ENCODE measurements at regions not wholly inside any gene's neighbourhood (a gene's known extent, or its start where the extent isn't known, plus 50 kb on each side); places are given as distances from the start of the nearest gene placed in this dataset.

GRCh38 chr6:14765721-14766390, 480.0 kb upstream of the JARID2 start:
- no peaks in the 10 kb centered on the region for H3F3A ChIP-seq (replicated peaks; ENCODE audit: low read depth)
- DNase-seq (ENCODE audit: low spot score) (no peak), ATAC-seq (no peak)
- peaks cover 2% of the 10 kb centered on the region for H3K27me3 Mint-ChIP-seq (ENCODE audit: insufficient read depth, low read depth, poor library complexity)
- no peaks in the 10 kb centered on the region for H3K27me3 ChIP-seq (ENCODE audit: insufficient read depth)
- H4K20me1 ChIP-seq (replicated peaks; ENCODE audit: insufficient read depth), result no peaks in the 10 kb centered on the region
- H3K4me3 Mint-ChIP-seq, result no peak overlapping the region
- no peak overlapping the region for H3K27ac ChIP-seq (ENCODE audit: low read depth)
- no peak overlapping the region for H3K27ac Mint-ChIP-seq
- no peaks in the 10 kb centered on the region; the same call in 1 of the 3 replicates for H3K9me3 Mint-ChIP-seq
- no peaks in the 10 kb centered on the region for H3K36me3 ChIP-seq (ENCODE audit: insufficient read depth)
- H3K4me1 Mint-ChIP-seq, result peaks cover 8% of the 10 kb centered on the region; the same call in 2 of the 3 replicates
- TF ChIP-seq ZNF331 (CRISPR knock-in tag; IDR thresholded peaks at IDR 0.05; ENCODE audit: low read depth) (no peak), EZH2phosphoT487 (IDR thresholded peaks at IDR 0.05; ENCODE audit: unreplicated experiment) (no peak), JUNB (IDR thresholded peaks at IDR 0.05; ENCODE audit: unreplicated experiment) (no peak), CREB1 (CRISPR knock-in tag; IDR thresholded peaks at IDR 0.05; ENCODE audit: low read depth) (no peak), POLR2AphosphoS5 (IDR thresholded peaks at IDR 0.05; ENCODE audit: low read depth) (no peak), ZNF114 (CRISPR knock-in tag; IDR thresholded peaks at IDR 0.05) (no peak)
- TF ChIP-seq, protein P1, sequence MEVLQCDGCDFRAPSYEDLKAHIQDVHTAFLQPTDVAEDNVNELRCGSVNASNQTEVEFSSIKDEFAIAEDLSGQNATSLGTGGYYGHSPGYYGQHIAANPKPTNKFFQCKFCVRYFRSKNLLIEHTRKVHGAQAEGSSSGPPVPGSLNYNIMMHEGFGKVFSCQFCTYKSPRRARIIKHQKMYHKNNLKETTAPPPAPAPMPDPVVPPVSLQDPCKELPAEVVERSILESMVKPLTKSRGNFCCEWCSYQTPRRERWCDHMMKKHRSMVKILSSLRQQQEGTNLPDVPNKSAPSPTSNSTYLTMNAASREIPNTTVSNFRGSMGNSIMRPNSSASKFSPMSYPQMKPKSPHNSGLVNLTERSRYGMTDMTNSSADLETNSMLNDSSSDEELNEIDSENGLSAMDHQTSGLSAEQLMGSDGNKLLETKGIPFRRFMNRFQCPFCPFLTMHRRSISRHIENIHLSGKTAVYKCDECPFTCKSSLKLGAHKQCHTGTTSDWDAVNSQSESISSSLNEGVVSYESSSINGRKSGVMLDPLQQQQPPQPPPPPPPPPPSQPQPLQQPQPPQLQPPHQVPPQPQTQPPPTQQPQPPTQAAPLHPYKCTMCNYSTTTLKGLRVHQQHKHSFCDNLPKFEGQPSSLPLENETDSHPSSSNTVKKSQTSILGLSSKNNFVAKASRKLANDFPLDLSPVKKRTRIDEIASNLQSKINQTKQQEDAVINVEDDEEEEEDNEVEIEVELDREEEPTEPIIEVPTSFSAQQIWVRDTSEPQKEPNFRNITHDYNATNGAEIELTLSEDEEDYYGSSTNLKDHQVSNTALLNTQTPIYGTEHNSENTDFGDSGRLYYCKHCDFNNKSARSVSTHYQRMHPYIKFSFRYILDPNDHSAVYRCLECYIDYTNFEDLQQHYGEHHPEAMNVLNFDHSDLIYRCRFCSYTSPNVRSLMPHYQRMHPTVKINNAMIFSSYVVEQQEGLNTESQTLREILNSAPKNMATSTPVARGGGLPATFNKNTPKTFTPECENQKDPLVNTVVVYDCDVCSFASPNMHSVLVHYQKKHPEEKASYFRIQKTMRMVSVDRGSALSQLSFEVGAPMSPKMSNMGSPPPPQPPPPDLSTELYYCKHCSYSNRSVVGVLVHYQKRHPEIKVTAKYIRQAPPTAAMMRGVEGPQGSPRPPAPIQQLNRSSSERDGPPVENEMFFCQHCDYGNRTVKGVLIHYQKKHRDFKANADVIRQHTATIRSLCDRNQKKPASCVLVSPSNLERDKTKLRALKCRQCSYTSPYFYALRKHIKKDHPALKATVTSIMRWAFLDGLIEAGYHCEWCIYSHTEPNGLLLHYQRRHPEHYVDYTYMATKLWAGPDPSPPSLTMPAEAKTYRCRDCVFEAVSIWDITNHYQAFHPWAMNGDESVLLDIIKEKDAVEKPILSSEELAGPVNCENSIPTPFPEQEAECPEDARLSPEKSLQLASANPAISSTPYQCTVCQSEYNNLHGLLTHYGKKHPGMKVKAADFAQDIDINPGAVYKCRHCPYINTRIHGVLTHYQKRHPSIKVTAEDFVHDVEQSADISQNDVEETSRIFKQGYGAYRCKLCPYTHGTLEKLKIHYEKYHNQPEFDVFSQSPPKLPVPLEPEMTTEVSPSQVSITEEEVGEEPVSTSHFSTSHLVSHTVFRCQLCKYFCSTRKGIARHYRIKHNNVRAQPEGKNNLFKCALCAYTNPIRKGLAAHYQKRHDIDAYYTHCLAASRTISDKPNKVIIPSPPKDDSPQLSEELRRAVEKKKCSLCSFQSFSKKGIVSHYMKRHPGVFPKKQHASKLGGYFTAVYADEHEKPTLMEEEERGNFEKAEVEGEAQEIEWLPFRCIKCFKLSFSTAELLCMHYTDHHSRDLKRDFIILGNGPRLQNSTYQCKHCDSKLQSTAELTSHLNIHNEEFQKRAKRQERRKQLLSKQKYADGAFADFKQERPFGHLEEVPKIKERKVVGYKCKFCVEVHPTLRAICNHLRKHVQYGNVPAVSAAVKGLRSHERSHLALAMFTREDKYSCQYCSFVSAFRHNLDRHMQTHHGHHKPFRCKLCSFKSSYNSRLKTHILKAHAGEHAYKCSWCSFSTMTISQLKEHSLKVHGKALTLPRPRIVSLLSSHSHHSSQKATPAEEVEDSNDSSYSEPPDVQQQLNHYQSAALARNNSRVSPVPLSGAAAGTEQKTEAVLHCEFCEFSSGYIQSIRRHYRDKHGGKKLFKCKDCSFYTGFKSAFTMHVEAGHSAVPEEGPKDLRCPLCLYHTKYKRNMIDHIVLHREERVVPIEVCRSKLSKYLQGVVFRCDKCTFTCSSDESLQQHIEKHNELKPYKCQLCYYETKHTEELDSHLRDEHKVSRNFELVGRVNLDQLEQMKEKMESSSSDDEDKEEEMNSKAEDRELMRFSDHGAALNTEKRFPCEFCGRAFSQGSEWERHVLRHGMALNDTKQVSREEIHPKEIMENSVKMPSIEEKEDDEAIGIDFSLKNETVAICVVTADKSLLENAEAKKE (CRISPR knock-in tag; IDR thresholded peaks at IDR 0.05), result no peak
- TF ChIP-seq, protein P2, sequence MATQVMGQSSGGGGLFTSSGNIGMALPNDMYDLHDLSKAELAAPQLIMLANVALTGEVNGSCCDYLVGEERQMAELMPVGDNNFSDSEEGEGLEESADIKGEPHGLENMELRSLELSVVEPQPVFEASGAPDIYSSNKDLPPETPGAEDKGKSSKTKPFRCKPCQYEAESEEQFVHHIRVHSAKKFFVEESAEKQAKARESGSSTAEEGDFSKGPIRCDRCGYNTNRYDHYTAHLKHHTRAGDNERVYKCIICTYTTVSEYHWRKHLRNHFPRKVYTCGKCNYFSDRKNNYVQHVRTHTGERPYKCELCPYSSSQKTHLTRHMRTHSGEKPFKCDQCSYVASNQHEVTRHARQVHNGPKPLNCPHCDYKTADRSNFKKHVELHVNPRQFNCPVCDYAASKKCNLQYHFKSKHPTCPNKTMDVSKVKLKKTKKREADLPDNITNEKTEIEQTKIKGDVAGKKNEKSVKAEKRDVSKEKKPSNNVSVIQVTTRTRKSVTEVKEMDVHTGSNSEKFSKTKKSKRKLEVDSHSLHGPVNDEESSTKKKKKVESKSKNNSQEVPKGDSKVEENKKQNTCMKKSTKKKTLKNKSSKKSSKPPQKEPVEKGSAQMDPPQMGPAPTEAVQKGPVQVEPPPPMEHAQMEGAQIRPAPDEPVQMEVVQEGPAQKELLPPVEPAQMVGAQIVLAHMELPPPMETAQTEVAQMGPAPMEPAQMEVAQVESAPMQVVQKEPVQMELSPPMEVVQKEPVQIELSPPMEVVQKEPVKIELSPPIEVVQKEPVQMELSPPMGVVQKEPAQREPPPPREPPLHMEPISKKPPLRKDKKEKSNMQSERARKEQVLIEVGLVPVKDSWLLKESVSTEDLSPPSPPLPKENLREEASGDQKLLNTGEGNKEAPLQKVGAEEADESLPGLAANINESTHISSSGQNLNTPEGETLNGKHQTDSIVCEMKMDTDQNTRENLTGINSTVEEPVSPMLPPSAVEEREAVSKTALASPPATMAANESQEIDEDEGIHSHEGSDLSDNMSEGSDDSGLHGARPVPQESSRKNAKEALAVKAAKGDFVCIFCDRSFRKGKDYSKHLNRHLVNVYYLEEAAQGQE (IDR thresholded peaks at IDR 0.05; ENCODE audit: unreplicated experiment), result no peak
- TF ChIP-seq, protein P3, sequence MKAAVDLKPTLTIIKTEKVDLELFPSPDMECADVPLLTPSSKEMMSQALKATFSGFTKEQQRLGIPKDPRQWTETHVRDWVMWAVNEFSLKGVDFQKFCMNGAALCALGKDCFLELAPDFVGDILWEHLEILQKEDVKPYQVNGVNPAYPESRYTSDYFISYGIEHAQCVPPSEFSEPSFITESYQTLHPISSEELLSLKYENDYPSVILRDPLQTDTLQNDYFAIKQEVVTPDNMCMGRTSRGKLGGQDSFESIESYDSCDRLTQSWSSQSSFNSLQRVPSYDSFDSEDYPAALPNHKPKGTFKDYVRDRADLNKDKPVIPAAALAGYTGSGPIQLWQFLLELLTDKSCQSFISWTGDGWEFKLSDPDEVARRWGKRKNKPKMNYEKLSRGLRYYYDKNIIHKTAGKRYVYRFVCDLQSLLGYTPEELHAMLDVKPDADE (IDR thresholded peaks at IDR 0.05), result no peak
- no peaks in the 10 kb centered on the region for H3K36me3 Mint-ChIP-seq (ENCODE audit: low read depth)
- H3K79me2 ChIP-seq (replicated peaks; ENCODE audit: insufficient read depth), result no peaks in the 10 kb centered on the region
- no peak overlapping the region for H3K4me3 ChIP-seq
- H3K4me2 ChIP-seq, result no peak overlapping the region
- H2AFZ ChIP-seq, result no peak overlapping the region
- peaks cover 10% of the 10 kb centered on the region for H3K9me2 ChIP-seq (ENCODE audit: insufficient read depth)
- 0 out of 2 replicates have a peak, but pooled peaks cover 2% of the 10 kb centered on the region for H3K4me1 ChIP-seq (ENCODE audit: insufficient read depth)
